ENCODE measurements at regions not wholly inside any gene's neighbourhood (a gene's known extent, or its start where the extent isn't known, plus 50 kb on each side); places are given as distances from the start of the nearest gene placed in this dataset.

- TF ChIP-seq CTCF (conservative IDR thresholded peaks at IDR 0.05; ENCODE audit: low read depth in 2 of 2) (no peak), EZH2phosphoT487 (IDR thresholded peaks at IDR 0.05; ENCODE audit: unreplicated experiment) (no peak), POLR2AphosphoS5 (IDR thresholded peaks at IDR 0.05; ENCODE audit: low read depth) (no peak)
Measured at GRCh38 chr13:103663996-103664395, 597.8 kb upstream of the SLC10A2 start.

Measured in GM23338 (cell line).